Mammary epithelial cell (primary cell): ENCODE measurements at regions not wholly inside any gene's neighbourhood (a gene's known extent, or its start where the extent isn't known, plus 50 kb on each side); places are given as distances from the start of the nearest gene placed in this dataset.

Source experiments
- EZH2 ChIP-seq: IDR thresholded peaks from 2 replicates; pipeline ENCODE4 v1.6.1; 2012; ENCODE audit warnings: low read length, inconsistent platforms, borderline replicate concordance
- TF ChIP-seq, protein P1 (sequence below), 2 donors: IDR thresholded peaks in 1 of 2; conservative IDR thresholded peaks in 1 of 2; 2 replicates each; pipeline ENCODE4 v1.5.1; 2011 to 2012; ENCODE audit warnings: inconsistent platforms in 2 of 2, low read length in 2 of 2, mild to moderate bottlenecking in 2 of 2, control low read depth in 1 of 2, low read depth in 1 of 2; ENCODE audit not compliant: insufficient read depth in 1 of 2; ENCODE audit errors: extremely low read depth in 1 of 2

DNA sequence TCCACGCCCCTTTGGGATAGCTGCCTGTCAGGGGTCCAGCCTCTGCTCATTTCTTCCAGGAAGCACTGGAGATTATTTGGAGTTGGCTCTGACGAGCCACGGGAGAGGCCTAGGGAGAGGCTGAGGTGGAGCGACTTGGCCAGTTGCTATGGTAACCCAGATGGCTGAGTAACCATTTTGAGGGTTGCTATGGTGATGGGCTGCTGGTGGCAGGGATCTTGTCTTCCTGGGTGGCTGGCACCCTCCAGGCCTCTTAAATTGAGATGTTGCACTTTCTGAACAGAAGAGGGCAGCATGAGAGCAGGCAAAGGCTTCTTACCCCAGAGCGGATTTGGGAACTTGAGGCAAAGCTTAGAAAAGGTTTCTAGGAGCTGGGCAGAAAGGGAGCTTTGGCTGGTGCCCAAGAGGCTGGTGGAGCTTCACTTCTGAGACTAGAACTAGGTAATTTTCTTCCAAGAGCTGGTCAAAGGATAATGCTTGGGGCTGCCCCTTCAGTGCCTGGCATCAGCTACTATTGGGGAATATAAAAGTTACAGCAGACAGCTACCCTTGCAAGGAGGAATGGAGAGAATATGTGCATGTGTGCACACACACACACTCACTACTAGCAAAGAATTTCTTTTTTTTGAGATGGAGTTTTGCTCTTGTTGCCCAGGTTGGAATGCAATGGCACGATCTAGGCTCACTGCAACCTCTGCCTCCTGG is 72.5 kb downstream of the NDUFS5 start:
- TF ChIP-seq, protein P1, sequence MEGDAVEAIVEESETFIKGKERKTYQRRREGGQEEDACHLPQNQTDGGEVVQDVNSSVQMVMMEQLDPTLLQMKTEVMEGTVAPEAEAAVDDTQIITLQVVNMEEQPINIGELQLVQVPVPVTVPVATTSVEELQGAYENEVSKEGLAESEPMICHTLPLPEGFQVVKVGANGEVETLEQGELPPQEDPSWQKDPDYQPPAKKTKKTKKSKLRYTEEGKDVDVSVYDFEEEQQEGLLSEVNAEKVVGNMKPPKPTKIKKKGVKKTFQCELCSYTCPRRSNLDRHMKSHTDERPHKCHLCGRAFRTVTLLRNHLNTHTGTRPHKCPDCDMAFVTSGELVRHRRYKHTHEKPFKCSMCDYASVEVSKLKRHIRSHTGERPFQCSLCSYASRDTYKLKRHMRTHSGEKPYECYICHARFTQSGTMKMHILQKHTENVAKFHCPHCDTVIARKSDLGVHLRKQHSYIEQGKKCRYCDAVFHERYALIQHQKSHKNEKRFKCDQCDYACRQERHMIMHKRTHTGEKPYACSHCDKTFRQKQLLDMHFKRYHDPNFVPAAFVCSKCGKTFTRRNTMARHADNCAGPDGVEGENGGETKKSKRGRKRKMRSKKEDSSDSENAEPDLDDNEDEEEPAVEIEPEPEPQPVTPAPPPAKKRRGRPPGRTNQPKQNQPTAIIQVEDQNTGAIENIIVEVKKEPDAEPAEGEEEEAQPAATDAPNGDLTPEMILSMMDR (conservative IDR thresholded peaks at IDR 0.05 in 1 of 2, IDR thresholded peaks at IDR 0.05 in 1 of 2; ENCODE audit: extremely low read depth in 1 of 2, insufficient read depth in 1 of 2, low read depth in 1 of 2, low read length in 2 of 2), result peak; percentile 82 to 86
- TF ChIP-seq EZH2, result no peak
